ENCODE measurements at regions not wholly inside any gene's neighbourhood (a gene's known extent, or its start where the extent isn't known, plus 50 kb on each side); places are given as distances from the start of the nearest gene placed in this dataset.
"Not testable (repeated sequence)": the region's sequence is repeated elsewhere in the genome, so short reads cannot be mapped to it uniquely, and the experiment has no call there.

DNA sequence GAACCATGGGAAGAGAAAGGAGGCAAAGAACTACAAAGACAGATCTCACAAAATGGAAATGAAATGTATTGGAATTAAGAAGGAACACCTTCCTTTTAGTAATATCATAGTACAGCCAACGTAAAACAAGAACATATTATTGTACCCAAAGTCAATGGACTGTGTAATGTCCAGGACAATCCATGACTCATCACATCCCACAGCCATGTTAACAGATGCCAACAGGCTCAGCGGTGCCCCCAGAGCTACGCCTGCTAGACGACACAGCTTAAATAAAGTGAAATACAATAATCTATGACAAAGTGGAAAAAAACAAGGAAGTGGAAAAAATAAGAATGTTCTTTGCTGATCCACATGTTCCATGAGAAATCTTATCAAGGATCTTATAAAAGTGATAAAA lies 140.8 kb downstream of the SPATA31A1 start:
- not testable (repeated sequence) for H3K4me2 ChIP-seq (ENCODE audit: extremely low read depth, insufficient read depth, low read length); H4K20me1 ChIP-seq (ENCODE audit: control insufficient read depth, extremely low read depth, insufficient read depth, low read length); H3K79me2 ChIP-seq (ENCODE audit: control insufficient read depth, insufficient read depth, low read length); H3K27me3 ChIP-seq (ENCODE audit: control insufficient read depth, insufficient read depth, low read length); H3K4me3 ChIP-seq (replicated peaks in 1 of 4; ENCODE audit: control extremely low read depth in 1 of 4, insufficient read depth in 1 of 4, low read depth in 3 of 4, low read length in 4 of 4); H3K9me3 ChIP-seq (ENCODE audit: control insufficient read depth, insufficient read depth, low read depth, low read length); H2AFZ ChIP-seq (ENCODE audit: low read length); DNase-seq (ENCODE audit: low read depth in 2 of 2); H3K9ac ChIP-seq (ENCODE audit: insufficient read depth, low read length); H3K4me1 ChIP-seq (ENCODE audit: control insufficient read depth, extremely low read depth, insufficient read depth, low read length); H3K27ac ChIP-seq (ENCODE audit: insufficient read depth, low read length); H3K36me3 ChIP-seq (ENCODE audit: control insufficient read depth, insufficient read depth, low read length)

DNA sequence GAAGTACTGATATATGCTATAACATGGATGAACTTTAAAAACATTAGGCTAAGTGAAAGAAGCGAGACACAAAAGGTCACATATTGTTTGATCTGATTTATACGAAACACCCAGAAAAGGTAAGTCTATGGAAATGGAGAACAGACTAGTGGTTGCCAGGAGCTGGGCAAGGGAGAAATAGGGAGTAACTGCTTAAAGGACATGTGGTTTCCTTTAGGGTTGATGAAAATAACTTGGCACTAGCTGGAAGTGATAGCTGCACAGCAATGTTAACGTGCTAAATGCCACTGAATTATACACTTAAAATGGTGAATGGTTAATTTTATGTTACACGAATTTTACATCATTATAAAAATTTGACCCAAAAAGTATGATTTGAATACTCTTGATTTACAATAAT lies 147.7 kb downstream of the SPATA31A1 start:
- H3K4me1 ChIP-seq (ENCODE audit: control insufficient read depth, extremely low read depth, insufficient read depth, low read length); H3K36me3 ChIP-seq (ENCODE audit: control insufficient read depth, insufficient read depth, low read length); H3K27me3 ChIP-seq (ENCODE audit: control insufficient read depth, insufficient read depth, low read length); H3K79me2 ChIP-seq (ENCODE audit: control insufficient read depth, insufficient read depth, low read length); DNase-seq (ENCODE audit: low read depth in 2 of 2); H3K9ac ChIP-seq (ENCODE audit: insufficient read depth, low read length); H3K9me3 ChIP-seq (ENCODE audit: control insufficient read depth, insufficient read depth, low read depth, low read length); H3K27ac ChIP-seq (ENCODE audit: insufficient read depth, low read length); H3K4me3 ChIP-seq (replicated peaks in 1 of 4; ENCODE audit: control extremely low read depth in 1 of 4, insufficient read depth in 1 of 4, low read depth in 3 of 4, low read length in 4 of 4); H3K4me2 ChIP-seq (ENCODE audit: extremely low read depth, insufficient read depth, low read length); H4K20me1 ChIP-seq (ENCODE audit: control insufficient read depth, extremely low read depth, insufficient read depth, low read length); H2AFZ ChIP-seq (ENCODE audit: low read length): not testable (repeated sequence)

DNA sequence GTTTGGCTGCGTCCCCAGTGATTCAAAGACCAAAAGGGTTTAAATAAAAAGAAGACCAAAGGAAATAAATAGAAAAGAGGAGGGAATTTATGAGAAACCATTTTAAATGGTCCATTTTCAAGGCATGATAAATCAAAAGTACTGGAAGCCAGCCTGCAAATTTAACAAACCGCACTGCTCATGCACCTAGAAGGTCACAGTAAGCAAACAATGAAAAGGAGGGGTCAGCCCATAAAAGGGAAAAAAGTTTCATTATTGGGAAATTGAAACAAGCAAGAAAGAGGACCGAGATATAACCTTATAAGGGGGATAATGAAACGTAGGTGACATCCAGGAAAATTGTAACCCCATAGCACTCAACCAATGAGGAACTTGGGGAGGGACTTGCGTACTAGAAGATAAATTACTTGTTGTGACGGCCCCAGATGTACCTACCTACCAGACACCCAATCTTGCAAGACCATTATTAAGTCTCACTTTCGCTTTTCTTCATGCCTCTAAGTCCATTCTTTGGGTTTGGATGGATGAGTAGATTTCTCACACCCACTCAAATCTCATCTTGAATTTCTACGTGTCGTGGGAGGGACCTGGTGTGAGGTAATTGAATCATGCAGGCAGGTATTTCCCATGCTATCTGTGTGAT lies 172.0 kb downstream of the SPATA31A1 start:
- H3K9ac ChIP-seq (ENCODE audit: insufficient read depth, low read length); DNase-seq (ENCODE audit: low read depth in 2 of 2): not testable (repeated sequence)

DNA sequence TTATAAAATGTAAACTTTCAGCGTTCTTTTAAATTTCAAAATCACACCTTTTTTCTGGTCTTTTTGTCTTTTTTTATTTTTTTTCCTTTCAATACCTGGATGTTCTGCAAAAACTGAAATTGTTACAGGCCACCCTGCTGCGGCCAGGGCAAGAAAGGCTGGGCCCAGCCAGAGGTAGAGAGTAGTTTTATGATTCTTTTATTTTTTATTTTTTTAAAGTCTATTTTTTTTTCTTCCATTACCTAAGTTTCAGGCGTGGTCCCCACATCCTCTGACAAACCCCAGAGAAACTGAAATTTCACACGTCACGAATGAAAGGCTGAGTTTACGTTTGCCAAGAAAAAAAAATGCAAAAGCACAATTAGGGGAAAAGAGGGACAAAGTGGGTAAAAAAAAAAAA lies 177.1 kb downstream of the SPATA31A1 start:
- not testable (repeated sequence) for H3K36me3 ChIP-seq (ENCODE audit: control insufficient read depth, insufficient read depth, low read length); H3K4me1 ChIP-seq (ENCODE audit: control insufficient read depth, extremely low read depth, insufficient read depth, low read length); H2AFZ ChIP-seq (ENCODE audit: low read length); H3K9ac ChIP-seq (ENCODE audit: insufficient read depth, low read length); H3K4me3 ChIP-seq (replicated peaks in 1 of 4; ENCODE audit: control extremely low read depth in 1 of 4, insufficient read depth in 1 of 4, low read depth in 3 of 4, low read length in 4 of 4); H3K27me3 ChIP-seq (ENCODE audit: control insufficient read depth, insufficient read depth, low read length); DNase-seq (ENCODE audit: low read depth in 2 of 2); H3K4me2 ChIP-seq (ENCODE audit: extremely low read depth, insufficient read depth, low read length); H3K9me3 ChIP-seq (ENCODE audit: control insufficient read depth, insufficient read depth, low read depth, low read length); H3K27ac ChIP-seq (ENCODE audit: insufficient read depth, low read length); H4K20me1 ChIP-seq (ENCODE audit: control insufficient read depth, extremely low read depth, insufficient read depth, low read length); H3K79me2 ChIP-seq (ENCODE audit: control insufficient read depth, insufficient read depth, low read length)

More for the DNA sequence above, 172.0 kb downstream of the SPATA31A1 start:
- not testable (repeated sequence) for H3K27me3 ChIP-seq (ENCODE audit: control insufficient read depth, insufficient read depth, low read length); H3K27ac ChIP-seq (ENCODE audit: insufficient read depth, low read length); H3K4me1 ChIP-seq (ENCODE audit: control insufficient read depth, extremely low read depth, insufficient read depth, low read length); H3K36me3 ChIP-seq (ENCODE audit: control insufficient read depth, insufficient read depth, low read length); H2AFZ ChIP-seq (ENCODE audit: low read length); H4K20me1 ChIP-seq (ENCODE audit: control insufficient read depth, extremely low read depth, insufficient read depth, low read length); H3K4me2 ChIP-seq (ENCODE audit: extremely low read depth, insufficient read depth, low read length); H3K4me3 ChIP-seq (replicated peaks in 1 of 4; ENCODE audit: control extremely low read depth in 1 of 4, insufficient read depth in 1 of 4, low read depth in 3 of 4, low read length in 4 of 4); H3K9me3 ChIP-seq (ENCODE audit: control insufficient read depth, insufficient read depth, low read depth, low read length); H3K79me2 ChIP-seq (ENCODE audit: control insufficient read depth, insufficient read depth, low read length)

DNA sequence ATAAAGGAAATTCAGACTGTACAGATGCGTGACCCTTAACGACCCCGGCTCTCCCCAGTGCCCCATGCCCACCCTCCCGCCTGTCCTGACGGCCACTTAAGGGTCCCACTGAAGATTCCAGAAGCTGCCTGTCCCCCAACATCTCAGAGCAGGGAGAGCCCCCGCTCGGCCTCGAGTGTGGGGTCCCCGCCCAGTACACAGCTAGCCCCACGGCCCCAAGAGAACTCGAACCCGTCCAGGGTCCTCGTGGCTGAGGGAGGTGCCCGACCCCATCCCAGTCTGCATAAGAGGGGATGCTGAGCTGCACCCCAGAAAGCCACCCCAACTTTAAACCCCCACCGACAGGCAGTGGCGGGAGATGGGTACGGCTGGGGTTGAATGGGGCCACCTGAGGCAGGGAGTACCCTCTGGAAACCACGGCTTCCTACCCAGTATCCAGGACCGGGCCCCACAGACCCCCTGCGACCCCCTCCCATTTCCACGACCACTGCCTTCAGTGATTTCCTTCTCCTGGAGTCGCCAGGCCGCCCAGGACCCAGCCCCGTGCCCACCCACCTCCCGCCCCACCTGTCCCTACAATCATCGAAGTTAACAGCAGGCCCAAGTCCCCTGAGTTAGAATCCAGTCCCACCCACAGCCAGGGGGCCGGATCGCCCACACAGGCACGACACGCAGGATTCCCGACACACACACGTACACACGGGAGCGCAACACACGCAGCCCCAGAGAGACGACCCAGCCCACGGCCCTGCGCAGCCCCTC lies 177.7 kb downstream of the SPATA31A1 start:
- not testable (repeated sequence) for DNase-seq (ENCODE audit: low read depth in 2 of 2); H4K20me1 ChIP-seq (ENCODE audit: control insufficient read depth, extremely low read depth, insufficient read depth, low read length); H3K27me3 ChIP-seq (ENCODE audit: control insufficient read depth, insufficient read depth, low read length); H3K9me3 ChIP-seq (ENCODE audit: control insufficient read depth, insufficient read depth, low read depth, low read length); H3K4me1 ChIP-seq (ENCODE audit: control insufficient read depth, extremely low read depth, insufficient read depth, low read length); H3K4me3 ChIP-seq (replicated peaks in 1 of 4; ENCODE audit: control extremely low read depth in 1 of 4, insufficient read depth in 1 of 4, low read depth in 3 of 4, low read length in 4 of 4); H3K79me2 ChIP-seq (ENCODE audit: control insufficient read depth, insufficient read depth, low read length); H2AFZ ChIP-seq (ENCODE audit: low read length); H3K9ac ChIP-seq (ENCODE audit: insufficient read depth, low read length); H3K36me3 ChIP-seq (ENCODE audit: control insufficient read depth, insufficient read depth, low read length); H3K27ac ChIP-seq (ENCODE audit: insufficient read depth, low read length); H3K4me2 ChIP-seq (ENCODE audit: extremely low read depth, insufficient read depth, low read length)

DNA sequence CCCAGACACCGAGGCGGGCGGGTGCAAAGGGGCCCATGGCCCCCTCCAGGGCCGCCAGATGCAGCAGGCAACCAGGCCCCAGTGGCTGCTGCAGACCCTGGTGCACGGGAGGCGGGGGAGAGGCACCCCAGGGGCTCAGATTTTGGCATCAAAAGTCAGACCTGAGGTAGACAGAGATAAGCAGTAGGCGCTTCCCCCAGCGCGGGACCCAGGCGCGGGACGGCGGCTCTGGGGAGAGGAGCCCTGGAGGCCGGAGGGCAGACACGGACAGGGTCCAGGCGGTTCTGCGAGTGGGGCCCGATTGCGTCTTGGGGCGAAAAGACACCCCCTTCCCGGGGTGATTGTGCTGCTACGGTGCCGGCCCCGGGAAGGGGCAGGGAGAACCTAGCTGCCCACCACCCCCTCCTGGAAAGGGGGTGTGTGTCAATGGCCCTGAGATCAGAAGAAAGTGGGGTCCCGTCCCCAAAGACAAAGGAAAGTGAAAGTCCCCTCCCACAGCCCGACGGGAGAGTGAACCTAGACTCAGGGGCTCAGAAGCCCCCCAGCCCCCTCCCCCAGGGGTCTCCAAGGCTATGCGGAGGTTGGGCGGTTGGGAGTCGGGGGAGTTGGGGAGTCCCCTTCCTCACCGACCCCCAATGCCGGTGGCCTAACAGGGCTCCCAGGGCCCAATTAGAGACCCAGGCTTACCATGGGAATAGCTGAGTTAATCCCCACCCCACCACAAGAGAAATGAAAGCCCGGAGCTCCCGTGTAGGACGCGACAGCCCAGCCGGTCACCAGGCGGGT lies 178.5 kb downstream of the SPATA31A1 start:
- DNase-seq (ENCODE audit: low read depth in 2 of 2); H3K4me2 ChIP-seq (ENCODE audit: extremely low read depth, insufficient read depth, low read length); H3K9me3 ChIP-seq (ENCODE audit: control insufficient read depth, insufficient read depth, low read depth, low read length); H3K36me3 ChIP-seq (ENCODE audit: control insufficient read depth, insufficient read depth, low read length); H3K27ac ChIP-seq (ENCODE audit: insufficient read depth, low read length); H4K20me1 ChIP-seq (ENCODE audit: control insufficient read depth, extremely low read depth, insufficient read depth, low read length); H3K79me2 ChIP-seq (ENCODE audit: control insufficient read depth, insufficient read depth, low read length); H3K4me3 ChIP-seq (replicated peaks in 1 of 4; ENCODE audit: control extremely low read depth in 1 of 4, insufficient read depth in 1 of 4, low read depth in 3 of 4, low read length in 4 of 4); H3K27me3 ChIP-seq (ENCODE audit: control insufficient read depth, insufficient read depth, low read length); H2AFZ ChIP-seq (ENCODE audit: low read length); H3K9ac ChIP-seq (ENCODE audit: insufficient read depth, low read length); H3K4me1 ChIP-seq (ENCODE audit: control insufficient read depth, extremely low read depth, insufficient read depth, low read length): not testable (repeated sequence)

Data from fibroblast of lung (primary cell).